NCI-H2196 treated with DMSO at 0.1 percent for 48 hours (cell line): ENCODE measurements at regions not wholly inside any gene's neighbourhood (a gene's known extent, or its start where the extent isn't known, plus 50 kb on each side); places are given as distances from the start of the nearest gene placed in this dataset.

Experiments used
- DNase-seq: peaks from one replicate; lab custom pipeline; 2025; ENCODE audit not compliant: unreplicated experiment; lab: John Stamatoyannopoulos, UW

- no peak for DNase-seq
Measured at GRCh38 chr14:101189266-101189665, 285.7 kb upstream of the RTL1 start.

GRCh38 chr14:101189962-101190560 lies 286.5 kb upstream of the RTL1 start:
- DNase-seq, result no peak

GRCh38 chr14:101191101-101191720 lies 287.7 kb upstream of the RTL1 start:
- no peak for DNase-seq

DNA sequence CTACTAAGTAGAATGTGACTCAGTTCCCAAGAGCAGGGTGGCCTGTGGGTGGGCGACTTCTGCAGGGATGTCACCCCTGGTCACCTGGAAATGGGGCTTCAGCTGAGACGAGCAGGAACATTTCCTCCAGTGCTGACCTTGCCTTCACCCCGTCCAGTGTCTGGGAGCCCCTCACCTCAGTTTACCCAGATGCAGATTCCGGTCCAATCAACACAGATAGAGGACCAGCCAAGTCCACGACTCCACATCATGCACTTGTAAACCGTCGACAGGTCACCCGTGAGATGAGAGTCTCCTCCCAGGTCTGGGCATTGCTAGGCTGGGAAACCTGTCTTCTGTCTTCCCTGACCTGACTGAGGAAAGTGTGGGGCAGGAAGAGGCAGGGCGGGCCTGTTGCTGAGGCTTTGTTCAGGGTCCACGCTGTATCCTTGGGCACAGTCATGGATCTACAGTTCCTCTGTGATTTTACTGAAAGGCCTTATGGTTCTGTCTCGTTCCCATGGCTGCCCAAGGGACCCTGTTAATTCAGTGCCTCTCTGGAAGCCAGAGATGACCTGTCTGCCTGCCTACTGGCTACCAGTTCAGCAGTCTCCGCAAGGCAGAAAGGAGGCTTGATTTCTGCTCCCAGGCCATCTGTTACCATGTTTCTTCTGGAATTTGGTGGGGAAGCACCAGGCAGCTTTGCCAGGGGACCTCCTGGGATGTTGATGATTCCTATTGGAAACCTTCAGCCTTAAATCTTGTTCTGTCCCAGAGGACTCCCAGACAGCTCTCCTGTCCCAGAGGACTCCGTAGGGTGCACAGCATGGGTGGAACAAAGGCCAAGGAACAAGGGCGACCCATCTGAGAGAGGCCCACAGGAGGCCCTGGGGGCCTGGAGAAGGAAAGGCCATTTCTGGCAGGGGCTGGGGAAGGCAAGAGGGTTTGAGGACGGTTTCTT lies 288.5 kb upstream of the RTL1 start:
- DNase-seq, result no peak

DNA sequence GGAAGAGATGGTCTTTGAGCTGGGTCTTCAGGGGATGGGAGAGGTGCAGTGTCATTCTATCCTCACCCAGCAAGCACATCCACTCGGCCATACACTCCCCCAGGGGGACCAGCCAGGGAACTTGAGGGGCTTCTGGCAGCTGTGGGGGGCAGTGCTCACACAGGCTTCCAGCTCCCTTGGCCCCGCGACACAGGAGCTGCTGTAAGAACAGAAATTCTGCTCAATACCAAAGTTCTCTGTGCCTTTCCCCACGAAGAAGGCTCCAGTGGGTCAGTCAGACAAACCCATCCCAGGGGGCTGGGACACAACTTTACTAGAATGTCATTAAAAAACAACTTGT lies 289.1 kb upstream of the RTL1 start:
- no peak for DNase-seq

GRCh38 chr14:101193106-101193844 lies 289.8 kb upstream of the RTL1 start:
- no peak for DNase-seq

- no peak for DNase-seq
Measured at GRCh38 chr14:101193845-101194372, 290.4 kb upstream of the RTL1 start.

DNA sequence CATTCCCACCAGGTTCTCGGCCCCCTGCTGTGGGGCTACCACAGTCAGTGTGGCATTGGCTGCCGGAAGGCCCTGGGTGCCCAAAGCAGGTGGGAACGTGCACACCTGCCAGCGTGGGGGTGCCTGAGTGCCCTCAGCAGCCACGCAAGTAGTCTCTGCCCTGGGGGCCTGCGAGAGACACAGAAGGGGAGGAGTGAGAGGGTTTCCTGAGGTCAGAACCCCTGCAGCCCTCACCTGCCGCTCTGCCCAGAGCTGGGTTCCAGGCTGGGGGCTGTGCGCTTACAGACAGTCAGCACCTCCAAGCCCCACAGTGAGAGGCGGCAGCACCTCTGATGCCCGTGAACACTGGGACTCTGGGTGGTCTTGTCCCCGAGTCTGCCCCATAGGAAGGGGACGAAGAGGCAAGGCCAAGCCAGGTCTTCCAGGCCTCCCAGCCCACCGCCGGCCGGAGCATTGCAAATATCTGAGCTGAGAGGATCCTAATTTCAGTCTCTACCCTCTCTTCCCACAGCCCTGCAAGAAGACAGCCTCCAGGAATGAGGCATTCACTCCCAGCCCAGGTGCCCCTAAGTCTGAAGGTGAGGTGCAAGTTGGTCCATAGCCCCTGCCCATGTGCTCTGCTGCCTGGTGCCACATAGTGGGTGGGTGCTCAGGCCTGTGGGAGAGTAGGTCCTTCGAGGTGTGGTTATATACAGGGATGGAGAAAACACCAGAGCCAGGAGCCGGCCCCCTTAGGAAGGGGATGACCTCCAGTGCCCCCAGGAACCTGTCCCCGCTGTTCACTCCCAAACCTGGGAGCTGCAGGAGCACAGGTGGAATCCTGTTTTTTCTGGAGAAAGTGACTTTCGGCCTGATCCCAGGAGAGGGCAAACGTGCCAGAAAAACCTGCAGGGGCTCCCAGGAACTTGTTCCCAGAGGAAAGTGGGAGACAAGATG lies 291.1 kb upstream of the RTL1 start:
- no peak for DNase-seq

- no peak for DNase-seq
Measured at GRCh38 chr14:101195309-101195901, 291.9 kb upstream of the RTL1 start.

- DNase-seq, result no peak
Measured at GRCh38 chr14:101196051-101196712, 292.7 kb upstream of the RTL1 start.

GRCh38 chr14:101196795-101197590 lies 293.5 kb upstream of the RTL1 start:
- no peak for DNase-seq

DNA sequence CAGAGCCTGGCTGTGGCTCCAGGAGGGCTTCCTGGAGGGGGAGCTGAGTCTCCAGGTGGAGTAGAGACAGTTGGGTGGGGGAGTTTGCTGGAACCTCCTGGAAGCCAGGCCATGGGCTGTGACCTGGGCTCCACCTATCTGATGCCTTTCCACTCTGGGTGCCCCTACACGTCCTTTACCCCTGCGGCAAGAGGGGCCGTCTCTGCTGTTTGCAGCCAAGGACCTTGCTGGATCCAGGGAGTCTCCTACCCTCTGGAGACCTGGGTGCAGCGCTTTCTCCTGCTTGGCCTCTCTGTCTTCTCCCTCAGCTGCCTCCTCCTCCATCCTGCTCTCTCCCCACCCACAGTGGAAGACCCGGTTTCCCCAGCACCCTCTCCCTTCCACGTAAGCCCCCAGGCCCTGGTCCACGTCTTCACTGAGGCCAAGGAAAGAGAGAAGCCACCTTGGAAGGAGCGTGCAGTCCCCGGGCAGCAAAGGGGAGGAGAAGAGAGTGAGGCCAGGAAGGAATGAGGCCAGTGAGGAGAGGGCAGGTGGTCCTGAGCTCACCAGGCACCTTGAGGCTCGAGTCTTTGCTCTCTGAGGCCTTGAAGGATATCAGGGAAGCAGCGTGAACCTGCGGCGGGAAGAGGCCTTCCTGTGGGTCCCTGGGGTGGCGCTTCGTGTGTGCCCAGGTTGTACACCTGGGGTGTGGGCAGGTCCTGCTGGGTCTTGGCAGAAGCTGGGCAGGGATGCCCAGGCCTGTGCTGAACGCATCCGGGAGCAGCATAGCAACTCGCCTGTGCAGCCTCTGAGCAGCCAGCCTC lies 294.3 kb upstream of the RTL1 start:
- no peak for DNase-seq

- no peak for DNase-seq
Measured at GRCh38 chr14:101198398-101199027, 295.0 kb upstream of the RTL1 start.

DNA sequence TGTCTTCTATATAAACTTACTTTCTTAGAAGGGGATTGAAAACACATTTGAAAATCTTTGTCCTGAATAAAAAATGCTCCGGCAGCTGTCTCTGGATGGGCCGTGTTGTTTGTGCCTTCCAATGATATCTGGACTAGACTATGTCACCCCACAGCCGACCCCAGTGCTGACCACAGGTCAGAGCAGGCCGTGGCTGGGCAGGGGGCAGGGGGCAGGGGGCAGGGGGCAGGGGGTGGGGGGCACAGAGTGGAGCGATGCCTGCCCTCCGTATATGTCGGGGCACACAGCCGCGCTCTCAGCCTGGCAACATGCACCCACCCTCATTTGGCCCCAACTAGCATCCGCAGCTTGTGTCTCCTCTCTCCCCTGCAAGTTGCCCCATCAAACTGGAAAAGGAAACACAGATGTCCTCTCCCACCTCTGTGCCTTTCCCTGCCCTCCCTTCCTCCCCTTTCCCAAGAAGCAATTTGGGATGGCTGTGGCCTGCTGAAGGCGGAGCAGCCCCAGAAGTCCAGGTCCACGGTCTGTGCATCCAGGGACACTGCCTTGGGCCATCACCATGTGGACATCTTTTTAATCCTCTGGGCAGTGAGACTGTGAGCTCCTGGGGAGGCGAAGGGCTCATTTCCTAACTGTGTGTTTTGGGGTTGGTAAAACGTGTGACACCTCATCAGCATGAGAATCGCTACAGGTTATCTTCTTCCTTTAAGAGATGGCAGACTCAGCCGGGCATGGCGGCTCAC lies 295.7 kb upstream of the RTL1 start:
- DNase-seq, result no peak

DNA sequence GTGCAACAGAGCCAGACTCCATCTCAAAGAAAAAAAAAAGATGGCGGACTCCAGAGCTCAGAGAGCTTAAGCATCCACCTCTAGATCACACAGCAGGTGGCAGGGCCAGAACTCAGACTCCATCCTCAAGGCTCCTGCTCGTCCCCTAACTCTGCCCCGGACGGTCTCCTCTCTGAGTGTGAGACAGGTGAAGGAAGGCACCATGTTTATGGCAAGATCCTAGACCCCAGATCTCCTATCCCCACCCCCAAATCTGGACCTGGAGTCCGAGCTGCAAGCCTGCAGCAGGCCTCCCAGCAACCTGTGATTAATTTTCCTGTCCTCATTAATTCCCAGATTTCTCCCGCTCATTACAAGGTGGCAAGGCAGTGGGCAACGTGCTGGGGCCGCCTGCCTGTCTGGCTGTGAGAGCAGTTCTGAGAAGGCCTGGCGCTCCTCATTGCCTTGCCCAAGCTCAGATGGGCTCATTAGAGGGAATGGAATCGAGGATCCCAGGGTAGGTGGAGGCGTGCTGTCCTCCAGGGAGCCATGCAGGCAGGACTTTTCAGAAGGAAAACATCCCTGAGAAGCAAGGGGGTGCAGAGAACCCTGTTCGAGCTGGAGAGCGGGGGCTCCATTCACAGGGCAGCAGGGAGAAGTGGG lies 296.6 kb upstream of the RTL1 start:
- no peak for DNase-seq
